CD14-positive monocyte (primary cell): ENCODE measurements at regions not wholly inside any gene's neighbourhood (a gene's known extent, or its start where the extent isn't known, plus 50 kb on each side); places are given as distances from the start of the nearest gene placed in this dataset.

ENCODE experiments used
- DNase-seq, 3 donors: peaks; one replicate each; pipeline ENCODE4 v3.0.0-alpha.2; 2011 to 2022
- H2AFZ ChIP-seq: 2 replicates; pipeline ENCODE4 v1.6.0; 2012; ENCODE audit warnings: mild to moderate bottlenecking, low read depth, low read length, inconsistent platforms; ENCODE audit not compliant: insufficient read depth, poor library complexity, severe bottlenecking
- H3K27ac ChIP-seq, 2 donors: 1 replicate in 1 of 2; 2 replicates in 1 of 2; pipeline ENCODE4 v1.5.1; 2012 to 2013; ENCODE audit warnings: low read length in 2 of 2, control low read depth in 1 of 2, inconsistent platforms in 1 of 2, low read depth in 1 of 2, mild to moderate bottlenecking in 1 of 2
- H3K27me3 ChIP-seq, 2 donors: one replicate each; pipeline versions ENCODE4 v1.6.0 to v1.6.1; 2011 to 2013; ENCODE audit warnings: low read length in 2 of 2; ENCODE audit not compliant: control insufficient read depth in 2 of 2, insufficient read depth in 2 of 2
- H3K36me3 ChIP-seq, 2 donors: replicated peaks in 1 of 2; 1 replicate in 1 of 2; 2 replicates in 1 of 2; pipeline versions ENCODE4 v1.5.1 to v1.6.1; 2012 to 2013; ENCODE audit warnings: low read length in 2 of 2, control low read depth in 1 of 2, inconsistent platforms in 1 of 2, mild to moderate bottlenecking in 1 of 2; ENCODE audit not compliant: insufficient read depth in 2 of 2, control insufficient read depth in 1 of 2
- H3K4me1 ChIP-seq, 2 donors: 1 replicate in 1 of 2; 2 replicates in 1 of 2; pipeline versions ENCODE4 v1.5.1 to v1.6.1; 2012 to 2013; ENCODE audit warnings: low read length in 2 of 2, control low read depth in 1 of 2, inconsistent platforms in 1 of 2, mild to moderate bottlenecking in 1 of 2, moderate library complexity in 1 of 2; ENCODE audit not compliant: insufficient read depth in 2 of 2, control insufficient read depth in 1 of 2
- H3K4me2 ChIP-seq: replicated peaks from 2 replicates; pipeline ENCODE3; 2012; ENCODE audit warnings: low read length, moderate library complexity, mild to moderate bottlenecking; ENCODE audit not compliant: poor library complexity, severe bottlenecking; ENCODE audit errors: extremely low read depth
- H3K4me3 ChIP-seq, 3 experiments: fragments of 200-600 bp in 1 of 3; sonication (generic) in 1 of 3; replicated peaks in 1 of 3; 1 replicate in 2 of 3; 2 replicates in 1 of 3; pipeline ENCODE4 v1.5.1; 2011 to 2013; ENCODE audit warnings: low read length in 3 of 3, mild to moderate bottlenecking in 3 of 3, control low read depth in 2 of 3, low read depth in 2 of 3, inconsistent platforms in 1 of 3, moderate library complexity in 1 of 3
- H3K79me2 ChIP-seq: 2 replicates; pipeline ENCODE4 v1.6.0; 2012; ENCODE audit warnings: mild to moderate bottlenecking, control low read depth, inconsistent platforms, low read length, moderate library complexity; ENCODE audit not compliant: insufficient read depth
- H3K9ac ChIP-seq: 2 replicates; pipeline ENCODE4 v1.6.0; 2017; ENCODE audit warnings: low read length, mild to moderate bottlenecking; ENCODE audit not compliant: insufficient read depth, poor library complexity, severe bottlenecking
- H3K9me3 ChIP-seq, 2 donors: replicated peaks in 1 of 2; 1 replicate in 1 of 2; 2 replicates in 1 of 2; pipeline versions ENCODE4 v1.5.1 to v1.6.1; 2012 to 2013; ENCODE audit warnings: low read length in 2 of 2, control low read depth in 1 of 2; ENCODE audit not compliant: control insufficient read depth in 1 of 2, insufficient read depth in 1 of 2
- H4K20me1 ChIP-seq: 2 replicates; pipeline ENCODE4 v1.6.0; 2012; ENCODE audit warnings: mild to moderate bottlenecking, low read length, control low read depth, moderate library complexity; ENCODE audit not compliant: insufficient read depth
- H3K27ac Mint-ChIP-seq, 7 donors: one replicate each; pipeline ENCODE4 v1.8.0; 2020; ENCODE audit warnings: mild to moderate bottlenecking in 7 of 7, mixed read lengths in 7 of 7, moderate library complexity in 6 of 7, inconsistent platforms in 2 of 7
- H3K27me3 Mint-ChIP-seq, 3 donors: one replicate each; pipeline ENCODE4 v1.8.0; 2021 to 2022; ENCODE audit warnings: low read depth in 3 of 3, mild to moderate bottlenecking in 3 of 3, mixed read lengths in 3 of 3, moderate library complexity in 3 of 3, inconsistent platforms in 1 of 3
- H3K36me3 Mint-ChIP-seq, 2 donors: one replicate each; pipeline ENCODE4 v1.8.0; 2020; ENCODE audit warnings: mixed read lengths in 2 of 2, inconsistent platforms in 1 of 2, mild to moderate bottlenecking in 1 of 2
- H3K4me1 Mint-ChIP-seq: one replicate; pipeline ENCODE4 v1.8.0; 2020; ENCODE audit warnings: mild to moderate bottlenecking, mixed read lengths
- H3K4me3 Mint-ChIP-seq, 2 donors: one replicate each; pipeline ENCODE4 v1.8.0; 2020; ENCODE audit warnings: mild to moderate bottlenecking in 2 of 2, mixed read lengths in 2 of 2, moderate library complexity in 1 of 2
- H3K9me3 Mint-ChIP-seq, 7 donors: one replicate each; pipeline ENCODE4 v1.8.0; 2020 to 2022; ENCODE audit warnings: mixed read lengths in 7 of 7, mild to moderate bottlenecking in 6 of 7, moderate library complexity in 6 of 7, inconsistent platforms in 2 of 7
- CTCF ChIP-seq: fragments of 200-600 bp; IDR thresholded peaks from one replicate; pipeline ENCODE4 v1.8.0; 2022; ENCODE audit warnings: antibody characterized with exemption, mild to moderate bottlenecking
- WGBS: methylation state at CpG from one replicate; pipeline ENCODE4 v1.1.5; 2013; ENCODE audit warnings: missing lambda C conversion rate; ENCODE audit not compliant: insufficient coverage; 5-methylcytosine and 5-hydroxymethylcytosine counted together
- intact Hi-C, 2 donors: fragments of 100-400 bp; cut with micrococcal nuclease; formaldehyde crosslinking; loops; one replicate each; pipeline versions ENCODE4 v1.15.0 to v1.15.1; 2023

GRCh38 chr2:183898641-183899040 is 699.7 kb upstream of the ZNF804A start:
- no peak for TF ChIP-seq CTCF
- Histone ChIP-seq H3K9me3 (peaks cover 3 to 7% of the 10 kb centered on the region in 2 donors), H3K27ac (no peak overlapping the region), H3K27me3 (no peaks in the 10 kb centered on the region), H3K4me1 (no peaks in the 10 kb centered on the region), H3K36me3 (no peaks in the 10 kb centered on the region), H2AFZ (no peak overlapping the region), H4K20me1 (no peaks in the 10 kb centered on the region), H3K4me3 (no peak overlapping the region), H3K4me2 (no peak overlapping the region), H3K79me2 (no peaks in the 10 kb centered on the region), H3K9ac (no peak overlapping the region)
- H3K9me3 Mint-ChIP-seq: peaks cover 0 to 9% (median 4%) of the 10 kb centered on the region in 7 donors
- no peak overlapping the region for H3K4me3 Mint-ChIP-seq
- intact Hi-C loops: no loop called here
- no CpG with 5 or more reads among the region's 1 CpG for WGBS
- no peaks in the 10 kb centered on the region for H3K36me3 Mint-ChIP-seq
- H3K27me3 Mint-ChIP-seq: no peaks in the 10 kb centered on the region
- no peak for DNase-seq
- H3K4me1 Mint-ChIP-seq: no peaks in the 10 kb centered on the region
- no peak overlapping the region for H3K27ac Mint-ChIP-seq

GRCh38 chr2:183901931-183902330 is 696.4 kb upstream of the ZNF804A start:
- Mint-ChIP-seq H3K27ac (no peak overlapping the region), H3K27me3 (no peaks in the 10 kb centered on the region), H3K4me3 (no peak overlapping the region), H3K4me1 (no peaks in the 10 kb centered on the region), H3K36me3 (no peaks in the 10 kb centered on the region), H3K9me3 (peaks cover 2 to 10% (median 4%) of the 10 kb centered on the region in 7 donors)
- intact Hi-C loops: no loop called here
- no peaks in the 10 kb centered on the region for H3K79me2 ChIP-seq
- no peak overlapping the region for H2AFZ ChIP-seq
- no peaks in the 10 kb centered on the region for H3K27me3 ChIP-seq
- no peak overlapping the region for H3K9ac ChIP-seq
- no peak overlapping the region for H3K27ac ChIP-seq
- H3K4me3 ChIP-seq: no peak overlapping the region
- H3K4me2 ChIP-seq: no peak overlapping the region
- DNase-seq: no peak
- H3K4me1 ChIP-seq: no peaks in the 10 kb centered on the region
- TF ChIP-seq CTCF: no peak
- no peaks in the 10 kb centered on the region for H3K36me3 ChIP-seq
- peaks cover 0 to 7% of the 10 kb centered on the region in 2 donors for H3K9me3 ChIP-seq
- H4K20me1 ChIP-seq: no peaks in the 10 kb centered on the region
